LNCAP (cell line): ENCODE measurements at regions not wholly inside any gene's neighbourhood (a gene's known extent, or its start where the extent isn't known, plus 50 kb on each side); places are given as distances from the start of the nearest gene placed in this dataset.

ENCODE experiments used
- CTCF ChIP-seq: fragments of 450-650 bp; IDR thresholded peaks from 2 replicates; pipeline ENCODE4 v1.5.1; 2017; ENCODE audit warnings: mild to moderate bottlenecking

- TF ChIP-seq CTCF, result no peak
These were observed 104.0 kb upstream of the GJB5 start for GRCh38 chr1:34650800-34651199.

GRCh38 chr1:34653110-34653509 is 101.7 kb upstream of the GJB5 start:
- TF ChIP-seq CTCF, result no peak

GRCh38 chr1:34655206-34655874 is 99.5 kb upstream of the GJB5 start:
- TF ChIP-seq CTCF, result no peak

GRCh38 chr1:34655875-34656240 is 99.0 kb upstream of the GJB5 start:
- TF ChIP-seq CTCF, result no peak

- no peak for TF ChIP-seq CTCF
These were observed 98.5 kb upstream of the GJB5 start for GRCh38 chr1:34656299-34656698.

GRCh38 chr1:34656731-34657130 is 98.1 kb upstream of the GJB5 start:
- TF ChIP-seq CTCF, result no peak

GRCh38 chr1:34657266-34657665 is 97.6 kb upstream of the GJB5 start:
- no peak for TF ChIP-seq CTCF

- TF ChIP-seq CTCF, result no peak
These were observed 97.0 kb upstream of the GJB5 start for GRCh38 chr1:34657849-34658248.
